CD14-positive monocyte (primary cell): ENCODE measurements at regions not wholly inside any gene's neighbourhood (a gene's known extent, or its start where the extent isn't known, plus 50 kb on each side); places are given as distances from the start of the nearest gene placed in this dataset.

Experiments used
- DNase-seq, 3 donors: peaks; one replicate each; pipeline ENCODE4 v3.0.0-alpha.2; 2011 to 2022
- H2AFZ ChIP-seq: 2 replicates; pipeline ENCODE4 v1.6.0; 2012; ENCODE audit warnings: mild to moderate bottlenecking, low read depth, low read length, inconsistent platforms; ENCODE audit not compliant: insufficient read depth, poor library complexity, severe bottlenecking
- H3K27ac ChIP-seq, 2 donors: 1 replicate in 1 of 2; 2 replicates in 1 of 2; pipeline ENCODE4 v1.5.1; 2012 to 2013; ENCODE audit warnings: low read length in 2 of 2, control low read depth in 1 of 2, inconsistent platforms in 1 of 2, low read depth in 1 of 2, mild to moderate bottlenecking in 1 of 2
- H3K27me3 ChIP-seq, 2 donors: one replicate each; pipeline versions ENCODE4 v1.6.0 to v1.6.1; 2011 to 2013; ENCODE audit warnings: low read length in 2 of 2; ENCODE audit not compliant: control insufficient read depth in 2 of 2, insufficient read depth in 2 of 2
- H3K36me3 ChIP-seq, 2 donors: replicated peaks in 1 of 2; 1 replicate in 1 of 2; 2 replicates in 1 of 2; pipeline versions ENCODE4 v1.5.1 to v1.6.1; 2012 to 2013; ENCODE audit warnings: low read length in 2 of 2, control low read depth in 1 of 2, inconsistent platforms in 1 of 2, mild to moderate bottlenecking in 1 of 2; ENCODE audit not compliant: insufficient read depth in 2 of 2, control insufficient read depth in 1 of 2
- H3K4me1 ChIP-seq, 2 donors: 1 replicate in 1 of 2; 2 replicates in 1 of 2; pipeline versions ENCODE4 v1.5.1 to v1.6.1; 2012 to 2013; ENCODE audit warnings: low read length in 2 of 2, control low read depth in 1 of 2, inconsistent platforms in 1 of 2, mild to moderate bottlenecking in 1 of 2, moderate library complexity in 1 of 2; ENCODE audit not compliant: insufficient read depth in 2 of 2, control insufficient read depth in 1 of 2
- H3K4me2 ChIP-seq: replicated peaks from 2 replicates; pipeline ENCODE3; 2012; ENCODE audit warnings: low read length, moderate library complexity, mild to moderate bottlenecking; ENCODE audit not compliant: poor library complexity, severe bottlenecking; ENCODE audit errors: extremely low read depth
- H3K4me3 ChIP-seq, 3 experiments: fragments of 200-600 bp in 1 of 3; sonication (generic) in 1 of 3; replicated peaks in 1 of 3; 1 replicate in 2 of 3; 2 replicates in 1 of 3; pipeline ENCODE4 v1.5.1; 2011 to 2013; ENCODE audit warnings: low read length in 3 of 3, mild to moderate bottlenecking in 3 of 3, control low read depth in 2 of 3, low read depth in 2 of 3, inconsistent platforms in 1 of 3, moderate library complexity in 1 of 3
- H3K79me2 ChIP-seq: 2 replicates; pipeline ENCODE4 v1.6.0; 2012; ENCODE audit warnings: mild to moderate bottlenecking, control low read depth, inconsistent platforms, low read length, moderate library complexity; ENCODE audit not compliant: insufficient read depth
- H3K9ac ChIP-seq: 2 replicates; pipeline ENCODE4 v1.6.0; 2017; ENCODE audit warnings: low read length, mild to moderate bottlenecking; ENCODE audit not compliant: insufficient read depth, poor library complexity, severe bottlenecking
- H3K9me3 ChIP-seq, 2 donors: replicated peaks in 1 of 2; 1 replicate in 1 of 2; 2 replicates in 1 of 2; pipeline versions ENCODE4 v1.5.1 to v1.6.1; 2012 to 2013; ENCODE audit warnings: low read length in 2 of 2, control low read depth in 1 of 2; ENCODE audit not compliant: control insufficient read depth in 1 of 2, insufficient read depth in 1 of 2
- H4K20me1 ChIP-seq: 2 replicates; pipeline ENCODE4 v1.6.0; 2012; ENCODE audit warnings: mild to moderate bottlenecking, low read length, control low read depth, moderate library complexity; ENCODE audit not compliant: insufficient read depth
- H3K27ac Mint-ChIP-seq, 7 donors: one replicate each; pipeline ENCODE4 v1.8.0; 2020; ENCODE audit warnings: mild to moderate bottlenecking in 7 of 7, mixed read lengths in 7 of 7, moderate library complexity in 6 of 7, inconsistent platforms in 2 of 7
- H3K27me3 Mint-ChIP-seq, 3 donors: one replicate each; pipeline ENCODE4 v1.8.0; 2021 to 2022; ENCODE audit warnings: low read depth in 3 of 3, mild to moderate bottlenecking in 3 of 3, mixed read lengths in 3 of 3, moderate library complexity in 3 of 3, inconsistent platforms in 1 of 3
- H3K36me3 Mint-ChIP-seq, 2 donors: one replicate each; pipeline ENCODE4 v1.8.0; 2020; ENCODE audit warnings: mixed read lengths in 2 of 2, inconsistent platforms in 1 of 2, mild to moderate bottlenecking in 1 of 2
- H3K4me1 Mint-ChIP-seq: one replicate; pipeline ENCODE4 v1.8.0; 2020; ENCODE audit warnings: mild to moderate bottlenecking, mixed read lengths
- H3K4me3 Mint-ChIP-seq, 2 donors: one replicate each; pipeline ENCODE4 v1.8.0; 2020; ENCODE audit warnings: mild to moderate bottlenecking in 2 of 2, mixed read lengths in 2 of 2, moderate library complexity in 1 of 2
- H3K9me3 Mint-ChIP-seq, 7 donors: one replicate each; pipeline ENCODE4 v1.8.0; 2020 to 2022; ENCODE audit warnings: mixed read lengths in 7 of 7, mild to moderate bottlenecking in 6 of 7, moderate library complexity in 6 of 7, inconsistent platforms in 2 of 7
- CTCF ChIP-seq: fragments of 200-600 bp; IDR thresholded peaks from one replicate; pipeline ENCODE4 v1.8.0; 2022; ENCODE audit warnings: antibody characterized with exemption, mild to moderate bottlenecking
- WGBS: methylation state at CpG from one replicate; pipeline ENCODE4 v1.1.5; 2013; ENCODE audit warnings: missing lambda C conversion rate; ENCODE audit not compliant: insufficient coverage; 5-methylcytosine and 5-hydroxymethylcytosine counted together
- intact Hi-C, 2 donors: fragments of 100-400 bp; cut with micrococcal nuclease; formaldehyde crosslinking; loops; one replicate each; pipeline versions ENCODE4 v1.15.0 to v1.15.1; 2023

- Mint-ChIP-seq H3K4me1 (no peaks in the 10 kb centered on the region), H3K9me3 (peaks cover 0 to 3% (median 0%) of the 10 kb centered on the region in 7 donors), H3K27me3 (peaks cover 2 to 8% (median 5%) of the 10 kb centered on the region in 3 donors), H3K36me3 (no peaks in the 10 kb centered on the region), H3K27ac (no peak overlapping the region), H3K4me3 (no peak overlapping the region)
- intact Hi-C loops, result no loop called here
- no peak overlapping the region for H3K27ac ChIP-seq
- H2AFZ ChIP-seq, result no peak overlapping the region
- no peak for TF ChIP-seq CTCF
- H3K79me2 ChIP-seq, result no peaks in the 10 kb centered on the region
- DNase-seq, result no peak
- no peak overlapping the region for H3K4me3 ChIP-seq
- no peaks in the 10 kb centered on the region for H3K4me1 ChIP-seq
- H4K20me1 ChIP-seq, result no peaks in the 10 kb centered on the region
- WGBS, result 77% methylated on average over 2 of the region's 3 CpGs
- no peaks in the 10 kb centered on the region for H3K36me3 ChIP-seq
- H3K9ac ChIP-seq, result no peak overlapping the region
- peaks cover 3 to 5% of the 10 kb centered on the region in 2 donors for H3K27me3 ChIP-seq
- H3K9me3 ChIP-seq, result no peaks in the 10 kb centered on the region
- no peak overlapping the region for H3K4me2 ChIP-seq
Measured at GRCh38 chr4:174141876-174142275, 141.6 kb downstream of the FBXO8 start.

DNA sequence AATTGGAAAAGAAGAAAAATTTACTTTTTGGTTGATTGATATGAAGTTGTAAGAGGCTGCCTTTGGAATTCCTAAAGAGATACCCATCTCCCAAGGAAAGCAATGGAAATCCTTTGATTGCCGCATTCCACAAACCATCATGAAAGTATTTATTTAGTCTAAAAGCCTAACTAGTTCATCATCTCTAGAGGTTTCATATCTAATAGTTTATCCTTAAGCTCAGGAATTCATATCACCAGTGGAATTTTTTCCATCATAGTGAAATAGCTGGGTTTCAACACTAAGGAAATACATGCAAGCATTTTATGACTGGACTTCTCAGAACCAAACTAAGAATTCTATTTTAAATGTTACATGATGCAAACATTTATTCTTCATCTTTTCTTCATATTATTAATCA lies 144.9 kb downstream of the FBXO8 start:
- Mint-ChIP-seq H3K27ac (no peak overlapping the region), H3K36me3 (no peaks in the 10 kb centered on the region), H3K27me3 (peaks cover 0 to 5% (median 2%) of the 10 kb centered on the region in 3 donors), H3K4me1 (no peaks in the 10 kb centered on the region), H3K9me3 (peaks cover 0 to 3% (median 0%) of the 10 kb centered on the region in 7 donors), H3K4me3 (no peak overlapping the region)
- Histone ChIP-seq H3K9me3 (no peaks in the 10 kb centered on the region), H3K36me3 (no peaks in the 10 kb centered on the region), H3K27me3 (no peaks in the 10 kb centered on the region), H3K9ac (no peak overlapping the region), H4K20me1 (no peaks in the 10 kb centered on the region), H2AFZ (no peak overlapping the region), H3K27ac (no peak overlapping the region), H3K4me1 (no peaks in the 10 kb centered on the region), H3K4me3 (no peak overlapping the region), H3K4me2 (no peak overlapping the region), H3K79me2 (no peaks in the 10 kb centered on the region)
- intact Hi-C loops, result no loop called here
- TF ChIP-seq CTCF, result no peak
- WGBS, result no CpG with 5 or more reads among the region's 1 CpG
- no peak for DNase-seq
